ENCODE measurements at regions not wholly inside any gene's neighbourhood (a gene's known extent, or its start where the extent isn't known, plus 50 kb on each side); places are given as distances from the start of the nearest gene placed in this dataset.
A peak's percentile ranks its signal among the peaks of the same experiment; 100 is the strongest.

DNA sequence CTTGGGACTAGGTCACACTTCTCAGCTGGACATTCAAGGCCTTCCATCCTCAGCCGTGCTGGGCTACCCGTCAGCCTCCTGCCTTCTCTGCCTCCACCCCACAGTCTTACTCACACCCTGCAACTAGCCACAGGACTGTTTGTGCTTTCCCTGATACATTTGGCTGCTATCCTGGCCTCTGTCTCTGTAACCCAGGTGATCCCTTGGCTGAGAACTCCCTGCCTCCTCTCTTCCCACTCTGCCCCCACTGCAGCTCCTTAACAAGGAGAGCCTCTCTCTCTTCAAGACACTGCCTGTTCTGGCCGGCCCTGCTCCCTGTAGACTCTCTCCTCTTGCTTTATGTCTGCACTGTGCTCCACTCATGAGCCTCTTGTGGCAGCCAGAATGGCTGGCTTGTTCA, 120.6 kb downstream of the MSX2 start:
- Histone ChIP-seq H3K36me3 (no peaks in the 10 kb centered on the region), H3K27me3 (peaks cover 0 to 16% of the 10 kb centered on the region in 2 donors), H3K27ac (no peak overlapping the region), H3K4me3 (no peak overlapping the region), H3K9me3 (no peaks in the 10 kb centered on the region), H3K4me1 (no peaks in the 10 kb centered on the region)
- intact Hi-C loops (cut with DNase I): no loop called here
- ATAC-seq: peak; percentile 39
- no peak for DNase-seq
- TF ChIP-seq, protein P1, sequence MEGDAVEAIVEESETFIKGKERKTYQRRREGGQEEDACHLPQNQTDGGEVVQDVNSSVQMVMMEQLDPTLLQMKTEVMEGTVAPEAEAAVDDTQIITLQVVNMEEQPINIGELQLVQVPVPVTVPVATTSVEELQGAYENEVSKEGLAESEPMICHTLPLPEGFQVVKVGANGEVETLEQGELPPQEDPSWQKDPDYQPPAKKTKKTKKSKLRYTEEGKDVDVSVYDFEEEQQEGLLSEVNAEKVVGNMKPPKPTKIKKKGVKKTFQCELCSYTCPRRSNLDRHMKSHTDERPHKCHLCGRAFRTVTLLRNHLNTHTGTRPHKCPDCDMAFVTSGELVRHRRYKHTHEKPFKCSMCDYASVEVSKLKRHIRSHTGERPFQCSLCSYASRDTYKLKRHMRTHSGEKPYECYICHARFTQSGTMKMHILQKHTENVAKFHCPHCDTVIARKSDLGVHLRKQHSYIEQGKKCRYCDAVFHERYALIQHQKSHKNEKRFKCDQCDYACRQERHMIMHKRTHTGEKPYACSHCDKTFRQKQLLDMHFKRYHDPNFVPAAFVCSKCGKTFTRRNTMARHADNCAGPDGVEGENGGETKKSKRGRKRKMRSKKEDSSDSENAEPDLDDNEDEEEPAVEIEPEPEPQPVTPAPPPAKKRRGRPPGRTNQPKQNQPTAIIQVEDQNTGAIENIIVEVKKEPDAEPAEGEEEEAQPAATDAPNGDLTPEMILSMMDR (IDR thresholded peaks at IDR 0.05): no peak

DNA sequence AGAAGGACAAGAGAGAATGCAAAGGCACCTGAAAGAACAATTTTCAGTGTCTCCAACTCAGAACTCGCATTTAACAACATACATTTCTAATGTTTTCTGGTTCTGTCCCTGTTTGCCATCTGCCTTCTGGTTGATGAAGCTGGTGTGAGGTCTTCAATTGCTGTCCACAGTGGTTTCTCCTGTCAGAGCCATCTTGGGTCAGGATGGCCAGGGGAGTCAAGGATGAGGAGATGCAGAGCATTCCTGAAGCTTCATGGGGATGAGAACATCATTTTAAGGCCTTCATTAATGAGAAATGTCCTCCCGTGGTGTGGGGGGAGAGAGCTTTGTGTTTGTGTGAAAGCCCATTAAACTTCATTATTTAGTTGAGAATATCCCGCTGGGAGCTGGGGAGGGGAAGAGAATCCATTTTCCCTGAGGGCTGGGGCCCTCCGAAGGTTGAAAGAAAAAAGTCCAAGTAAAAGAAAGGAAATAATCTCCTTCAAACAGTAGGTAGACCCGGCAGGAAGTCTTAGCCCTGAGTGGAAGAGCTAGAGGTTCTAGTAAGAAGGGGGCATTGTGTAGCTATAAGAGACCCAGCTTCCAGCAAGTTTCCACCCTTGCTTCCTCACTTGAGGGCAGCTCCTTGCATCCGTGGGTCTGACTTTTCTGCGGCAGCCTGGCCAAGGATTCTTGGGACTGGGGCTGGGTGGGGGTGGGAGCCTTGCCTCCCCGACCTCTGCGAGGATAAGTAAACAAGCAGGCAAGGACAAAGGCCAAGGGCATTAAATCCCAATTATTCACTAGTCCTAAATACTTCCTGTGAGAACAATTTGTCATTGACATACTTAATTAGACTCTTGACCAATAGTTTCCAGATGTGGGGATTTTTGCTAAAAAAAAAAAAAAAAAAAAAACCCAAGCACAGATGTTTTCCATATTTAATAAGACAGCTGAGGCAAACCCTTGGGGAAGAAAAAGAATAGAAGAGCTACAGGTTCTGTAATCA, 119.2 kb downstream of the MSX2 start:
- DNase-seq (peak in 2 of 4 donors; percentile 71 to 73), ATAC-seq (peak; percentile 37)
- intact Hi-C loops (cut with DNase I): no loop called here
- H3K4me3 ChIP-seq: no peak overlapping the region
- TF ChIP-seq, protein P1 (IDR thresholded peaks at IDR 0.05): no peak
- no peaks in the 10 kb centered on the region for H3K9me3 ChIP-seq
- H3K36me3 ChIP-seq: no peaks in the 10 kb centered on the region
- H3K27ac ChIP-seq: no peak overlapping the region
- H3K4me1 ChIP-seq: no peaks in the 10 kb centered on the region
- peaks cover 0 to 16% of the 10 kb centered on the region in 2 donors for H3K27me3 ChIP-seq

DNA sequence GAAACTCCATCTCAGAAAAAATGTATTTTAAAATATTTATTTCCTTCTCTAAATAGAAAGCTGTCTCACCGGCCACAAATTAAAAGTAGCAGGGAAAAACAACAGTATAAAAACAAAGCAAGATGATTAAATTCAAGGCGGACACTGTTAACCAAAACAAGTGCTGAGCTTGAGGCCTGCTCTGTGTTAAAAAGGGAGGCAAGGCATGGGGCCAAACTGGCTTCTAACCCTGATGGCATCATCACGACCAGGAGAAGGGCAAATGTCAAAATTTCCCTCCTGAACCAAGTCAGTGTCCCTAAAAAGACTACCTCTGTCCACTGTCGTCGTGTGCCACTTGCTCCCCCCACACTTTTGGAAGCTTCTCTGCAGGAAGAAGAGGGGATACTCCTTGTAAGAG, 116.1 kb downstream of the MSX2 start:
- H3K9me3 ChIP-seq: no peaks in the 10 kb centered on the region
- peaks cover 0 to 25% of the 10 kb centered on the region in 2 donors for H3K27me3 ChIP-seq
- H3K4me1 ChIP-seq: no peaks in the 10 kb centered on the region
- TF ChIP-seq, protein P1 (IDR thresholded peaks at IDR 0.05): no peak
- H3K36me3 ChIP-seq: no peaks in the 10 kb centered on the region
- DNase-seq (no peak), ATAC-seq (no peak)
- H3K4me3 ChIP-seq: no peak overlapping the region
- H3K27ac ChIP-seq: no peak overlapping the region
- intact Hi-C loops (cut with DNase I): no loop called here

DNA sequence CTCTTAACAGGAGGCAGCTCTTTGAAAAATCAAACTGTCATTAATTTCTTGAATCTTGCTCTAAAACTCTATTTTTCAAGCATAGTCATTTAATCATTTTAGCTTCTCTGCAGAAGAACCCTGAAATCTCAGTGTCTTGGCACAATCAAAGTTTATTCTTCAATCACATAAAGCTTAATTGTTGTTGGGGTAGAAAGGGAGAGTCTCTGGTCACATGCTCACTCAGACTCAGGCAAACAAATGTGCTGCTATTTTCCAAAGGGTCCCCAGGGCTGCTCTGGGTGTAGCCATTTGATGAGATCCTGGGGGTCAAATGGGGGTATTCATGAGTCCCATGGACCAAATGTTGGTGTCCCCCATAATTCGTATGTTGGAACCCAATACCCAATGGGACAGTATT, 114.8 kb downstream of the MSX2 start:
- Histone ChIP-seq H3K4me3 (no peak overlapping the region), H3K36me3 (no peaks in the 10 kb centered on the region), H3K27ac (no peak overlapping the region), H3K27me3 (peaks cover 0 to 25% of the 10 kb centered on the region in 2 donors), H3K4me1 (no peaks in the 10 kb centered on the region), H3K9me3 (no peaks in the 10 kb centered on the region)
- no peak for ATAC-seq
- DNase-seq: no peak
- intact Hi-C loops (cut with DNase I): no loop called here
- TF ChIP-seq, protein P1 (IDR thresholded peaks at IDR 0.05): no peak
